HG02588 (cell line): ENCODE measurements at regions not wholly inside any gene's neighbourhood (a gene's known extent, or its start where the extent isn't known, plus 50 kb on each side); places are given as distances from the start of the nearest gene placed in this dataset.
A peak's percentile ranks its signal among the peaks of the same experiment; 100 is the strongest.

ENCODE experiments used
- ATAC-seq: cut with Tn5 transposase; IDR thresholded peaks from one replicate; pipeline ENCODE4 v1.9.1; 2021; ENCODE audit warnings: mild to moderate bottlenecking, moderate library complexity; ENCODE audit not compliant: unreplicated experiment

GRCh38 chr6:100144991-100145390, 151.0 kb upstream of the MCHR2 start:
- ATAC-seq = no peak

- no peak for ATAC-seq
Observed at GRCh38 chr6:100138346-100139022, 144.5 kb upstream of the MCHR2 start.

- ATAC-seq = no peak
Observed at GRCh38 chr6:100137759-100138158, 143.7 kb upstream of the MCHR2 start.

DNA sequence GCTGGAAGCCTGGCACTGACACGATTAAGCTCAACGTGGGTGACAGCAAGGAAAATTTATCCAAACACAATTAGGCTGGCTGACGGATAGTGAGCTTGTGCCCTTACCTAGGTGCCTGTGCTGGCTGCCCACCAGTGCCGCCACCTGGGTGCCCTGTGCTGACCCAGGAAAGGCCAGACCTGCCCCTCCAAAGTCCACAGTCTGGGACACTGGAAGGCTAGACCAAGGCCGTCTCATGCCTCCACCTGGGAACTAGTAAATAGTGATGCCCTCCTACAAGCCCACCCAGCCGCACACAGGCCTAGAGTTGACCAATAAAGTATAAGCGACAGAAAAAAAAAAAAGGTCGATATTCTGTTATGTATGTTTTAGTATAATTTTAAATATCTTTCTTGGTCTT, 142.6 kb upstream of the MCHR2 start:
- no peak for ATAC-seq

DNA sequence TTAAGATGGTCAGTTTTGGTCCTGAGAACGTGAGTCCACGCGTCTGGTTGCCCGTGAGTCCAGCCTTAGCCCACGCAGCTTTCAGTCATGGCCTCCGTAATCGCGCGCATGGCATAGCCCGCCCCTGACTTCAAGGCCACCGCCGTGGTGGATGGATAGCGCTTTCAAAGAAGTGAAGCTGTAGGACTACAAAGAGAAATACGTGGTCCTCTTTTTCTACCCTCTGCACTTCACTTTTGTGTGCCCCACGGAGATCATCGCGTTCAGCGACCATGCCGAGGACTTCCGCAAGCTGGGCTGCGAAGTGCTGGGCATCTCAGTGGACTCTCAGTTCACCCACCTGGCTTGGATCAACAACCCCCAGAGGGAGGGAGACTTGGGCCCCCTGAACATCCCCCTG, 142.0 kb upstream of the MCHR2 start:
- no peak for ATAC-seq

DNA sequence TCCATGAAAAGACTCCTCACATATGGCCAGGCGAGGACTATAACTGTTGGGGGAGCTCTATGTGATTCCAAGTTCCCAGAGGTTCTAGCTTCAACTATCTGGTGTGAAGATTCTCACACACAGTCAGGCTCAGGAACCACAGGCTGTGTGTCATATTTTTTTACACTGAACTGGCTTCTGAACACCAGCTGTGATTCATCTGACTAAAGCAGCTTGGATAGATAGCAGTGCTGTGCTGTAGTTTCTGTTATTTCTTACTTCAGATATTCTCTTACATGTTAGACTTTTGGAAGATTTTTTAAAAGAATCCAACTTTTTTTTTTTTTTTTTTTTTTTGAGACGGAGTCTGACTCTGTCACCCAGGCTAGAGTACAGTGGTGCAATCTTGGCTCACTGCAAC, 140.7 kb upstream of the MCHR2 start:
- no peak for ATAC-seq

DNA sequence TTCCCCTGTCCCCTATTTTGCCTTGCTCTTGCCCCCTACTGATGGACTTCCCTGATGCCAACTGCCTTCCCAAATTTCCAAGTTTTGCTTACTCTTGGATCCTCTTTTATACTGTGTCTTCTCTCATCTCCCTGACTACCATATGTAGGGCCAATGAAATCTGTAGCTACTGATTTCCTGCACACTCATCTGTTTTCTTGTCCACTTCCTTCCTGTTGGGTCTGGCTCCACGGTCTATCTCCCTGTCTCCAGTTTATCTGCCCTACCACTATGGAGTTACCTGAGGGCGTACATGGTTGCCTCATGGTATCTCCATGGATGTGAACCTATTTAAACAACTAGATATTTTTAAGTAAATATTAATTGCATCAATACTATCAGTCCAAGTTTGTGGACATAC, 140.3 kb upstream of the MCHR2 start:
- no peak for ATAC-seq

DNA sequence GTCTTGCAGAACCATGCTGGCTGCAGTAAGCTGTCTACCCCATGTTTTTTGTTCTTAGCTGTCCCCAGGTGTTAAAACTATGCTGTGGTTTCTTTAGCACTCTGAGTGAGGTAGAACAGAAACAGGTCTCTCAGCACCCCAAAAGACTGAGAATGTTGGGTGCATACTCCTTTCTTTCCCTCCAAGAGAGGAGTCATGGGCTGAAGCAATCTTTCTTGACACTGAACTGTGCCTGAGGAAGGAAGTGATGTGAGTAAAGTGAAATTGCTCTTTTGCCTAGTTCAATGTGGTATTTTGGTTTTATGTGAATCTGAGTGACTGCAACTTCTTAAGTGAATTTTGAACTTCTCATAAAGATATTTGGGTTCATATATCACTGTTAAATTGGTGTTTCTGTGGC, 138.0 kb upstream of the MCHR2 start:
- ATAC-seq = no peak

- ATAC-seq = no peak
Observed at GRCh38 chr6:100130630-100131029, 136.6 kb upstream of the MCHR2 start.

DNA sequence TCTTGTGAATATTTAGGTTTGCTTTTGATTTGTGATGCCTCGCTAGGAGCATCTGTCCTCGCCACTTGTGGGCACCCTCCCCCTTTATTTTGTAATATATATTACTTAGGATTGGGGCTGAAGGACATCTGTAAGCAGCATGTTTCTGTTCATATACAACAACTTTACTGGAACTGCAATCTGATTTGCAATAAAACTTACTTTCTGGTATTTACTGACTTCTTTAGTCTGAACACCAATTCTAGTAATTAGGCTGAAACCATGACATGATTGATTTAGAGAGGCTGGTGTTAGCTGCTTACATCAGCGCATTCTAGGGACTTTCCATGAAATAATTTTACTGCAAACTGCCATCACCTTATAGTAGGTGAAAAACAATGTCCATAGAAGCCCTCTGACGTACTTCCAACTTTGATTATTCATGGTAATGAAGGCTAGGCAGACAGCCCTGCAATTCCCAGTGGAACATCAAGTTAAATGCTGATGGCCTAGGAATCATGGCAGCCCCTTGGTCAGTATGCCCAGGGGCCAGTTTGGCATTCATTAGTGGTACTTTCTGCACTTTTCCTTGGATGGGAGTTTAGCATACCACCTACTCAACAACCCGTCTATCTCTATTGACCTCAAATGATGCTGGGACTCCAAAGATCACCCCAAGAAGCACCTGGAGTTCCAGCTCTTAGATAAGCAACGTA, 132.9 kb upstream of the MCHR2 start:
- ATAC-seq = peak; percentile 73

- ATAC-seq = no peak
Observed at GRCh38 chr6:100121854-100122609, 128.0 kb upstream of the MCHR2 start.

- ATAC-seq = no peak
Observed at GRCh38 chr6:100119261-100119660, 125.2 kb upstream of the MCHR2 start.

GRCh38 chr6:100118301-100118700, 124.3 kb upstream of the MCHR2 start:
- no peak for ATAC-seq

- ATAC-seq = no peak
Observed at GRCh38 chr6:100117680-100118079, 123.7 kb upstream of the MCHR2 start.

DNA sequence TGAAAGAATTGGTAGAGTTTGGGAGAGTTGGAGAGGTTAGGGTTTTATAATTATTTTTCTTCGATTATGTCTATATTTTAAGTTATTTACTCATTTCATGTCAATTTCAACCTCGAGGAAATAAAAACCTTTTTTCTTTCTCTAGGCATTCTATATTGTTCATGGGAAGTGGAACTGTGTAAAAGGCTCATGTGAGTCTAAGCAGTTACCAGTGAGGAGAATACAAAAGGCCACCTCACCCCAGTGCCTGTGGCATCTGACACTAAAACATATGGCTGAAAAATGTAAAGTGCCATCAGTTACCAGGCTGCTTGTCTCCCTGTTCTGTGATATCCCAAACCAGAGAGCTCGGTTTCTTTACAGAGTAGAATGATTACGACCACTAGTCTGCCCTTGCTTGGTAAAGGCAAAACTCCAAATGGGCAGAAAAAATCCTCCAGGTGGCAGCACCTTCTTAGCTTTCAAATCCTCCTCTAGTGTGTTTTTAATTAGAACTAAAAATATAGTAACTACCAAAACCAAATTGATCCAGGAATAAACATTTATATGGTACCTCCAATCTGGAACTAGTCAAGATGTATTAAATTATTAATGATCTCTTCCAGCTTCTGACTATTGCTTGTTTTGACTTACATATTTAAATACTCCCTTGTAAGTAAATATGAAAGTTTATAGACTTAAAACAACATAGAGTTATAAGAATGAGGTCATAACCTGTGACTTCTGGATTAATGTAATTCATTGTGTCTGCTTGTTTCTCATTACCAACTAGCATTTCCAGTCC, 122.6 kb upstream of the MCHR2 start:
- ATAC-seq = no peak

DNA sequence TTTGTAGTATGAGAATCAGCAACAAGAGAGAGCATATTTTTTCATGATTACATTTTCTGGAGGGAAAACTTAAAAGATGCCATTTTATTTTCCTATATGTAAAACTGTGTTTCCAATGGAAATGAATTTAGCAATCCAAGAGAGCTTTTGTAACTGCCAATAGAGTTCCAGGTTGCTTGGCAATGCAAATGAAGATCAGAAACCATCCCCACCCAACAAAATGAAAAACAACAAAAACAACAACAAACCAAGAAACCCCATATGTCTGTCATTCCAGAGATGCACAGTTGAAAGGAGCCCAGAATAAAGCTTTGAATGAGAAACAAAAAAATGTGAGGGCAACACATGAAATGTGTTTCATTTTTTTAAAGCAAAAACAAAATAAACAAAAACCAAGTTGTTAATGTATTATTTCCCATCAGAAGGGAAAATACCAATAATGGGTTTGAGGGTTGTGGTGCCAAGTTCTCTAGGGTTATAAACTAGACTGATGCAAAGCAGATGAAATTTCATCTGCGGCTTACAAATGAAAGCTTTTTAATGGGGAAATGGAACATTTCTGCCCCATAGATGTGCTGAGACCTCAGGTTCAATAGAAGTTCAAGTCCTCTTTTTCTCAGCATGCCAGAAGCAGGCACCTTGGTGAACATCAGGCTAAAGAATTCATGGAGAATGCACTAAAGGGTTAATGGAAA, 121.5 kb upstream of the MCHR2 start:
- no peak for ATAC-seq

DNA sequence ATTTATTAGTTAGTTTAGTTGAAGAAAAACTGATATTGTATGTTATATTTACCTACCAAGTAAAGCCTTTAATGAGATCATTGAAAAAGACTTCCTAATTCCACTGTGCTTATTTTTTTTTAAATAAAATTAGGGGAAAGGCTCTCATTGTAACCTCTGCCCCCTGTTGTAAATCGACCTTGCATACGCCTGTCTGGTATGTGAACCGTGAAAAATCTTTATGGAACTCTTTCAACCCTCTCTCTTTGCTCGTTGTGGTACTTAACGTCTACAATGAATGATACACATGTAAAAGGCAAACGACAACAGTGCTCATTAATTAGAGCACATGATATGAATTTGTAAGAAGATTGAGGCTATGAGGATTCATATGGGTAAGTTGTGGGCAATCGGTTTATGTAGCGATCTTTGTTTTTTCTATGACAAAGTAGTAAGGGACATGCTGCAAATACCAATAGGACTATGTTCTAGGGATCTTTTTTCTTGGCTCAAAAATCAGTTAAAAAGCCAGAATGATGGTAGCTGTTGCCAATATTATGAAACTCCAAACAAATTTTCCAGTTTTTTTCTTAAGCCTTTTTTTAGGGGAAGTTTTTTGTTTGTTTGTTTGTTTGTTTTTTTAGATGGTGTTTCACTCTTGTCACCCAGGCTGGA, 119.0 kb upstream of the MCHR2 start:
- ATAC-seq = no peak

- ATAC-seq = no peak
Observed at GRCh38 chr6:100105919-100106529, 112.0 kb upstream of the MCHR2 start.

- ATAC-seq = peak; percentile 47
Observed at GRCh38 chr6:100105138-100105537, 111.1 kb upstream of the MCHR2 start.

DNA sequence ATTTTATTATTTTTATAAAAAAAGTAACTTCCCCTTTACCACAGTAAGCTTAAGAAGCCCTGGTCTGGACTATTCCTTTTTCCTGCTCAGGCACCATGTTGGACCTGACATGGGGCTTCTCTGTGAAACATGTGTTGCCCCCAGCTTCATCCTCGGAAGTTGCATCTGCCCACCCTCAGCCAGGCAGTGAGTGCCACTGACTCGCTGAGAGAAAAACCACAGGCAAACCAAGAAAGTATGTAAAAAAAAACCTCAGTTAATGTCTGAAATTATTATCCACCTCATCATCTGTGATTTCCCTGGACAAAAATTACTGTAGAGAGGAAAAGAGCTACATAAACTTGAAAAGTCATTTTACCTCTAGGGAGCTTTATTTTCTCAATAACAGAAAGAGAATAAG, 109.9 kb upstream of the MCHR2 start:
- ATAC-seq = no peak
